H1 (cell line): ENCODE measurements at regions not wholly inside any gene's neighbourhood (a gene's known extent, or its start where the extent isn't known, plus 50 kb on each side); places are given as distances from the start of the nearest gene placed in this dataset.
A peak's percentile ranks its signal among the peaks of the same experiment; 100 is the strongest.

Experiments
- CTCF ChIA-PET: fragments of 300-600 bp; sonication (Branson Sonifier 250); formaldehyde crosslinking; loops from one replicate; lab custom pipeline; 2021; ENCODE audit not compliant: partially characterized antibody; lab: Charles Lee
- POLR2A ChIA-PET: fragments of 300-600 bp; sonication (Branson Sonifier 250); formaldehyde crosslinking; loops from one replicate; lab custom pipeline; 2021; ENCODE audit warnings: inconsistent platforms; ENCODE audit not compliant: partially characterized antibody; lab: Charles Lee
- DNase-seq, 2 experiments: peaks; one replicate each; pipeline versions ENCODE4 v3.0.0 to v3.0.0-alpha.2; 2010 to 2022; ENCODE audit warnings: low spot score in 2 of 2, low read depth in 1 of 2, mixed read lengths in 1 of 2
- FAIRE-seq: peaks from 2 replicates; lab custom pipeline; 2011; peaks lifted over from hg19 to GRCh38; lab: Jason Lieb, UNC
- H2AFZ ChIP-seq: 2 replicates; pipeline ENCODE4 v1.8.1; 2012; ENCODE audit warnings: low read length, inconsistent platforms
- H2AK5ac ChIP-seq: 2 replicates; pipeline ENCODE4 v1.6.1; 2013; ENCODE audit warnings: low read depth, low read length
- H2BK120ac ChIP-seq: replicated peaks from 2 replicates; pipeline ENCODE3; 2013; ENCODE audit warnings: low read depth, low read length, inconsistent platforms
- H2BK12ac ChIP-seq: 2 replicates; pipeline ENCODE4 v1.6.1; 2013; ENCODE audit warnings: low read depth, low read length
- H2BK15ac ChIP-seq: 2 replicates; pipeline ENCODE4 v1.6.1; 2013; ENCODE audit warnings: low read length
- H2BK20ac ChIP-seq: 2 replicates; pipeline ENCODE4 v1.6.1; 2013; ENCODE audit warnings: low read length
- H2BK5ac ChIP-seq: 2 replicates; pipeline ENCODE4 v1.6.1; 2013; ENCODE audit warnings: low read depth, low read length
- H3K14ac ChIP-seq: 2 replicates; pipeline ENCODE4 v1.6.1; 2013; ENCODE audit warnings: inconsistent platforms; ENCODE audit not compliant: insufficient read length
- H3K18ac ChIP-seq: 2 replicates; pipeline ENCODE4 v1.6.1; 2013; ENCODE audit warnings: low read length; ENCODE audit errors: extremely low read depth
- H3K23ac ChIP-seq: 2 replicates; pipeline ENCODE4 v1.6.1; 2013; ENCODE audit warnings: inconsistent platforms; ENCODE audit not compliant: insufficient read length
- H3K23me2 ChIP-seq: 2 replicates; pipeline ENCODE4 v1.6.1; 2013; ENCODE audit warnings: low read depth, low read length
- H3K27ac ChIP-seq: 2 replicates; pipeline ENCODE4 v1.6.1; 2011; ENCODE audit warnings: low read depth, low read length, inconsistent platforms
- H3K27me3 ChIP-seq, 4 experiments: replicated peaks in 1 of 4; 1 replicate in 1 of 4; 2 replicates in 3 of 4; pipeline versions ENCODE4 v1.6.1 to v1.8.1; 2011 to 2013; ENCODE audit warnings: low read length in 3 of 4, mild to moderate bottlenecking in 3 of 4, inconsistent platforms in 2 of 4, mixed read lengths in 2 of 4, moderate library complexity in 1 of 4; ENCODE audit not compliant: control insufficient read depth in 3 of 4, insufficient read depth in 3 of 4; ENCODE audit errors: extremely low read depth in 1 of 4
- H3K36me3 ChIP-seq, 4 experiments: 2 replicates each; pipeline versions ENCODE4 v1.6.1 to v1.8.1; 2011 to 2013; ENCODE audit warnings: mild to moderate bottlenecking in 4 of 4, low read length in 3 of 4, moderate library complexity in 2 of 4, control low read depth in 1 of 4, inconsistent platforms in 1 of 4; ENCODE audit not compliant: insufficient read depth in 4 of 4, control insufficient read depth in 2 of 4
- H3K4ac ChIP-seq: replicated peaks from 2 replicates; pipeline ENCODE3; 2013; ENCODE audit warnings: low read length, low read depth, mixed read lengths, inconsistent platforms; ENCODE audit not compliant: insufficient read length
- H3K4me1 ChIP-seq, 4 experiments: replicated peaks in 1 of 4; 1 replicate in 1 of 4; 2 replicates in 3 of 4; pipeline versions ENCODE4 v1.6.1 to v1.8.1; 2011 to 2013; ENCODE audit warnings: low read length in 3 of 4, inconsistent platforms in 2 of 4, mixed read lengths in 1 of 4; ENCODE audit not compliant: insufficient read depth in 4 of 4, control insufficient read depth in 3 of 4
- H3K4me2 ChIP-seq, 2 experiments: 2 replicates each; pipeline versions ENCODE4 v1.6.1 to v1.8.1; 2011 to 2013; ENCODE audit warnings: low read depth in 2 of 2, low read length in 2 of 2, control low read depth in 1 of 2, inconsistent platforms in 1 of 2, mild to moderate bottlenecking in 1 of 2; ENCODE audit not compliant: insufficient read depth in 1 of 2
- H3K4me3 ChIP-seq, 4 experiments: fragments of 200-600, 300-600 bp in 1 of 4; sonication (generic), shearing (Covaris generic), sonication (Bioruptor Twin) in 1 of 4; 2 replicates each; pipeline versions ENCODE4 v1.5.1 to v1.8.1; 2011 to 2016; ENCODE audit warnings: low read length in 4 of 4, low read depth in 3 of 4, control low read depth in 2 of 4, inconsistent platforms in 2 of 4, mild to moderate bottlenecking in 2 of 4, mixed read lengths in 1 of 4, moderate library complexity in 1 of 4; ENCODE audit not compliant: insufficient read depth in 2 of 4; ENCODE audit errors: extremely low read depth in 1 of 4
- H3K56ac ChIP-seq: replicated peaks from 2 replicates; pipeline ENCODE3; 2013; ENCODE audit warnings: low read depth, mild to moderate bottlenecking, mixed read lengths, low read length, inconsistent platforms; ENCODE audit not compliant: insufficient read length
- H3K79me1 ChIP-seq: 2 replicates; pipeline ENCODE4 v1.6.1; 2013; ENCODE audit warnings: low read depth, low read length, control low read depth
- H3K79me2 ChIP-seq, 2 experiments: 2 replicates each; pipeline versions ENCODE4 v1.6.1 to v1.8.1; 2012 to 2013; ENCODE audit warnings: low read length in 2 of 2, mild to moderate bottlenecking in 2 of 2, inconsistent platforms in 1 of 2; ENCODE audit not compliant: insufficient read depth in 2 of 2, control insufficient read depth in 1 of 2
- H3K9ac ChIP-seq, 4 experiments: replicated peaks in 1 of 4; 1 replicate in 1 of 4; 2 replicates in 3 of 4; pipeline versions ENCODE4 v1.6.1 to v1.8.1; 2011 to 2013; ENCODE audit warnings: low read depth in 3 of 4, low read length in 3 of 4, control low read depth in 2 of 4, mild to moderate bottlenecking in 2 of 4, moderate library complexity in 2 of 4, inconsistent platforms in 1 of 4; ENCODE audit errors: extremely low read depth in 1 of 4
- H3K9me3 ChIP-seq, 2 experiments: 2 replicates each; pipeline versions ENCODE4 v1.6.1 to v1.8.1; 2012 to 2013; ENCODE audit warnings: mild to moderate bottlenecking in 2 of 2, moderate library complexity in 2 of 2, control low read depth in 1 of 2, inconsistent platforms in 1 of 2, low read depth in 1 of 2, low read length in 1 of 2, mixed read lengths in 1 of 2; ENCODE audit not compliant: insufficient read depth in 2 of 2
- H4K20me1 ChIP-seq, 2 experiments: replicated peaks in 1 of 2; 2 replicates each; pipeline versions ENCODE3 to v1.8.1; 2011 to 2013; ENCODE audit warnings: inconsistent platforms in 2 of 2, low read length in 2 of 2, mild to moderate bottlenecking in 1 of 2; ENCODE audit not compliant: insufficient read depth in 2 of 2, control insufficient read depth in 1 of 2
- H4K5ac ChIP-seq: 2 replicates; pipeline ENCODE4 v1.6.1; 2013; ENCODE audit warnings: low read length, low read depth, mixed read lengths, inconsistent platforms; ENCODE audit not compliant: insufficient read length
- H4K8ac ChIP-seq: 2 replicates; pipeline ENCODE4 v1.8.0; 2013; ENCODE audit warnings: mild to moderate bottlenecking, moderate library complexity, low read length, inconsistent platforms; ENCODE audit not compliant: insufficient read depth; ENCODE audit errors: extremely low read depth
- H4K91ac ChIP-seq: replicated peaks from 2 replicates; pipeline ENCODE3; 2013; ENCODE audit warnings: low read length, mixed read lengths, inconsistent platforms; ENCODE audit not compliant: insufficient read length
- EZH2 ChIP-seq: fragments of 200-600 bp; sonication (generic); IDR thresholded peaks from 2 replicates; pipeline ENCODE4 v1.7.1; 2012; ENCODE audit warnings: low read depth, mild to moderate bottlenecking, moderate library complexity, low read length, inconsistent platforms; ENCODE audit not compliant: severe bottlenecking
- WGBS, 2 experiments: shearing (Covaris generic) in 1 of 2; methylation state at CpG; one replicate each; pipeline versions ENCODE4 v1.1.6 to v1.1.7; 2013 to 2015; ENCODE audit warnings: low lambda C conversion rate in 2 of 2, mixed read lengths in 2 of 2, inconsistent platforms in 1 of 2, low coverage in 1 of 2, missing lambda C conversion rate in 1 of 2; ENCODE audit not compliant: insufficient replicate concordance in 2 of 2, insufficient coverage in 1 of 2, insufficient read length in 1 of 2; ENCODE audit errors: extremely low coverage in 1 of 2, missing lambda C conversion rate in 1 of 2; 5-methylcytosine and 5-hydroxymethylcytosine counted together

- H3K36me3 ChIP-seq = no peaks in the 10 kb centered on the region
- H3K23ac ChIP-seq = no peak overlapping the region
- no peak overlapping the region for H3K27ac ChIP-seq
- 88% methylated on average over 15 of the region's 15 CpGs; no CpG with 5 or more reads in 1 of the 2 experiments for WGBS, 2 experiments
- H4K8ac ChIP-seq = no peak overlapping the region
- no peak overlapping the region for H4K5ac ChIP-seq
- ChIA-PET POLR2A (no interaction called here), CTCF (interaction anchor here (0.6 to 0.9 kb wide), 2 partner anchors 15 to 1874 kb away, joined by 3 to 5 read pairs; no protein-coding TSS in a partner anchor)
- H4K91ac ChIP-seq = no peak overlapping the region
- H3K56ac ChIP-seq = no peak overlapping the region
- TF ChIP-seq EZH2 = no peak
- no peaks in the 10 kb centered on the region for H4K20me1 ChIP-seq
- no peak overlapping the region for H2AFZ ChIP-seq
- H3K9me3 ChIP-seq = peaks cover 33 to 46% of the 10 kb centered on the region in 2 experiments
- H2AK5ac ChIP-seq = 0 out of 2 replicates have a peak overlapping the region, but pooled peaks have one; percentile 53
- H3K18ac ChIP-seq = no peak overlapping the region
- H3K27me3 ChIP-seq = peaks cover 0 to 3% (median 0%) of the 10 kb centered on the region in 4 experiments; a peak in 1 of 7 replicates
- no peaks in the 10 kb centered on the region for H3K79me2 ChIP-seq
- DNase-seq (no peak), FAIRE-seq (no peak)
- H3K9ac ChIP-seq = no peak overlapping the region
- H3K4me3 ChIP-seq = no peak overlapping the region
- H2BK20ac ChIP-seq = no peak overlapping the region
- no peak overlapping the region for H3K4ac ChIP-seq
- H2BK120ac ChIP-seq = no peak overlapping the region
- no peak overlapping the region for H2BK15ac ChIP-seq
- H3K14ac ChIP-seq = no peak overlapping the region
- no peaks in the 10 kb centered on the region for H3K79me1 ChIP-seq
- no peak overlapping the region for H2BK5ac ChIP-seq
- H3K4me2 ChIP-seq = no peak overlapping the region
- H3K23me2 ChIP-seq = no peaks in the 10 kb centered on the region
- no peaks in the 10 kb centered on the region; a peak in 1 of 7 replicates for H3K4me1 ChIP-seq
- H2BK12ac ChIP-seq = no peak overlapping the region
Measured at GRCh38 chr7:155187061-155187785, 110.5 kb upstream of the INSIG1 start.
